HCT116 (cell line): ENCODE measurements at regions not wholly inside any gene's neighbourhood (a gene's known extent, or its start where the extent isn't known, plus 50 kb on each side); places are given as distances from the start of the nearest gene placed in this dataset.

Experiments
- ATAC-seq: fragments of 200-7000 bp; cut with Tn5 transposase; 2 replicates; pipeline ENCODE4 v1.9.1; 2020; ENCODE audit warnings: mild to moderate bottlenecking, moderate library complexity
- BruUV-seq: library from RNA; stranded (reverse); fragments of 400-500 nt; replicated peaks from 2 replicates; lab custom pipeline; 2021; lab: Mats Ljungman, UMichigan
- CTCF ChIA-PET: fragments of 300-600 bp; sonication (Branson Sonifier 250); formaldehyde crosslinking; loops from one replicate; lab custom pipeline; 2021; ENCODE audit warnings: antibody characterized with exemption; lab: Charles Lee
- POLR2A ChIA-PET: fragments of 300-600, 350-600 bp; sonication (Branson Sonifier 250); formaldehyde crosslinking; loops from one replicate; lab custom pipeline; 2021; ENCODE audit warnings: antibody characterized with exemption; lab: Charles Lee
- RAD21 ChIA-PET, 2 experiments: fragments of 300-600 bp; sonication (Branson Sonifier 250); formaldehyde crosslinking; loops; one replicate each; lab custom pipeline; 2023; ENCODE audit warnings: low total read pairs in 2 of 2; ENCODE audit not compliant: uncharacterized antibody in 2 of 2, unreplicated experiment in 2 of 2, low non-redundant PET in 1 of 2; lab: Charles Lee
- DNase-seq: peaks from one replicate; pipeline ENCODE4 v3.0.0-alpha.2; 2010; ENCODE audit warnings: low read depth, low spot score
- H2AFZ ChIP-seq: fragments of 200-600 bp; shearing (Covaris generic), sonication (generic); 2 replicates; pipeline ENCODE4 v1.6.1; 2017; ENCODE audit warnings: low read depth, mixed run types, mixed read lengths, antibody characterized with exemption, low read length; ENCODE audit not compliant: poor library complexity, severe bottlenecking
- H3K27ac ChIP-seq: 2 replicates; pipeline ENCODE4 v1.5.1; 2012; ENCODE audit warnings: low read depth, low read length
- H3K27me3 ChIP-seq: fragments of 200-600 bp; sonication (generic); 2 replicates; pipeline ENCODE4 v1.6.1; 2016; ENCODE audit warnings: mixed run types, low read length, mixed read lengths; ENCODE audit not compliant: insufficient read depth
- H3K36me3 ChIP-seq, 2 experiments: fragments of 200-500 bp in 1 of 2; fragments of 200-600 bp in 1 of 2; sonication (Bioruptor generic) in 1 of 2; sonication (generic) in 1 of 2; 2 replicates each; pipeline versions ENCODE4 v1.5.1 to v1.6.1; 2014 to 2016; ENCODE audit warnings: low read length in 2 of 2, inconsistent platforms in 1 of 2, mixed read lengths in 1 of 2, mixed run types in 1 of 2; ENCODE audit not compliant: insufficient read depth in 2 of 2, control insufficient read depth in 1 of 2
- H3K4me1 ChIP-seq, 2 experiments: fragments of 200-600 bp in 1 of 2; sonication (generic) in 1 of 2; 2 replicates each; pipeline versions ENCODE4 v1.5.1 to v1.6.1; 2012 to 2017; ENCODE audit warnings: low read length in 2 of 2, inconsistent platforms in 1 of 2, mild to moderate bottlenecking in 1 of 2, mixed read lengths in 1 of 2, mixed run types in 1 of 2, moderate library complexity in 1 of 2; ENCODE audit not compliant: insufficient read depth in 2 of 2, control insufficient read depth in 1 of 2
- H3K4me2 ChIP-seq: fragments of 200-600 bp; sonication (generic); 2 replicates; pipeline ENCODE4 v1.6.1; 2017; ENCODE audit warnings: mixed run types, low read length, mixed read lengths
- H3K4me3 ChIP-seq, 2 experiments: fragments of 200-600 bp in 1 of 2; sonication (generic) in 1 of 2; replicated peaks in 1 of 2; 2 replicates each; pipeline ENCODE4 v1.5.1; 2011 to 2016; ENCODE audit warnings: low read length in 2 of 2, control low read depth in 1 of 2, low read depth in 1 of 2, mild to moderate bottlenecking in 1 of 2, mixed read lengths in 1 of 2, mixed run types in 1 of 2
- H3K79me2 ChIP-seq: fragments of 200-600 bp; sonication (generic); 2 replicates; pipeline ENCODE4 v1.6.1; 2017; ENCODE audit warnings: mild to moderate bottlenecking, mixed run types, low read length, moderate library complexity, mixed read lengths; ENCODE audit not compliant: insufficient read depth
- H3K9ac ChIP-seq: fragments of 200-600 bp; sonication (generic); 2 replicates; pipeline ENCODE4 v1.6.1; 2016; ENCODE audit warnings: low read length, mixed read lengths
- H3K9me2 ChIP-seq: fragments of 200-600 bp; sonication (generic), shearing (Covaris generic); 2 replicates; pipeline ENCODE4 v1.6.1; 2017; ENCODE audit warnings: mixed run types, mild to moderate bottlenecking, moderate library complexity; ENCODE audit not compliant: insufficient read depth
- H3K9me3 ChIP-seq, 2 experiments: fragments of 200-500 bp in 1 of 2; fragments of 200-600 bp in 1 of 2; sonication (Bioruptor generic) in 1 of 2; sonication (generic) in 1 of 2; 2 replicates each; pipeline ENCODE4 v1.6.1; 2014 to 2017; ENCODE audit warnings: low read length in 2 of 2, mixed read lengths in 2 of 2, inconsistent platforms in 1 of 2, low read depth in 1 of 2, mild to moderate bottlenecking in 1 of 2, mixed run types in 1 of 2, moderate library complexity in 1 of 2; ENCODE audit not compliant: control insufficient read depth in 1 of 2, insufficient read depth in 1 of 2
- H4K20me1 ChIP-seq: fragments of 200-600 bp; sonication (generic), shearing (Covaris generic); 2 replicates; pipeline ENCODE4 v1.6.1; 2017; ENCODE audit warnings: mixed run types, mild to moderate bottlenecking, moderate library complexity; ENCODE audit not compliant: insufficient read depth
- EZH2 ChIP-seq: fragments of 200-600 bp; sonication (generic); IDR thresholded peaks from 2 replicates; pipeline ENCODE4 v1.6.1; 2017; ENCODE audit warnings: antibody characterized with exemption, mixed run types
- EZH2phosphoT487 ChIP-seq: fragments of 200-600 bp; IDR thresholded peaks from 2 replicates; pipeline ENCODE4 v1.6.1; 2018; ENCODE audit warnings: antibody characterized with exemption, borderline replicate concordance
- FOSL1 ChIP-seq: IDR thresholded peaks from 2 replicates; pipeline ENCODE4 v1.6.1; 2012; ENCODE audit warnings: low read depth
- JUND ChIP-seq: IDR thresholded peaks from 2 replicates; pipeline ENCODE4 v1.6.1; 2012
- RAD21 ChIP-seq: IDR thresholded peaks from 2 replicates; pipeline ENCODE4 v1.6.1; 2012; ENCODE audit warnings: low read depth, mild to moderate bottlenecking
- YY1 ChIP-seq: IDR thresholded peaks from 2 replicates; pipeline ENCODE4 v1.6.1; 2011; ENCODE audit warnings: low read length, low read depth, moderate library complexity, mild to moderate bottlenecking; ENCODE audit not compliant: insufficient replicate concordance; ENCODE audit errors: extremely low read depth
- intact Hi-C: fragments of 100-400 bp; cut with micrococcal nuclease; formaldehyde crosslinking; loops from 2 replicates; pipeline ENCODE4 v1.10.0; 2022
- TF ChIP-seq, protein P1 (sequence below), 3 experiments: fragments of 200-600 bp in 1 of 3; sonication (generic) in 1 of 3; IDR thresholded peaks in 2 of 3; conservative IDR thresholded peaks in 1 of 3; 2 replicates each; pipeline ENCODE4 v1.5.1; 2012 to 2017; ENCODE audit warnings: low read depth in 2 of 3, low read length in 2 of 3, antibody characterized with exemption in 1 of 3, borderline replicate concordance in 1 of 3, control low read depth in 1 of 3, mild to moderate bottlenecking in 1 of 3, mixed read lengths in 1 of 3, mixed run types in 1 of 3, moderate library complexity in 1 of 3; ENCODE audit not compliant: insufficient read depth in 1 of 3

DNA sequence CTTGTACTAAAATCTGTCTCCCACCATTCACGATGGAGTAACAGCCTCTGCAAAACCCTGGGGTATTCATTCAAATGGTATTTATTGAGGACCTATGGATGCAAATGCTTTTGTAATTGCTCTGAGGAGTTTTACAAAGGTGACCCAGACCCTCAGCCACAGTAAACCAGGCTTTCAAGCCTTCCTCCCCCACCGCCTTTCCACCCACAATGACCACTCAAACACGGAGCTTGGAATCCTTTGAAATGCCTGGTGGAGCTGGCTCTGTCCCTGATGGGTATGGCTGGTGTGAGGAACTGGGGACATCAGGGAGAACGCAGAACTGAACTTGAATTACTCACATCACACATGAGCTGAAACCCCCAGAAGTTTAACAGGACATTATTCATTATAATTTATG, 246.4 kb downstream of the CDH26 start (continued):
- TF ChIP-seq EZH2phosphoT487, result no peak

GRCh38 chr20:60206259-60206658, 248.0 kb downstream of the CDH26 start:
- Histone ChIP-seq H3K79me2 (no peaks in the 10 kb centered on the region), H3K27me3 (peaks cover 3% of the 10 kb centered on the region; the same call in 1 of the 2 replicates), H3K4me2 (no peak overlapping the region), H3K9ac (no peak overlapping the region), H3K4me3 (no peak overlapping the region), H3K9me3 (no peaks in the 10 kb centered on the region), H2AFZ (no peak overlapping the region), H4K20me1 (no peaks in the 10 kb centered on the region), H3K4me1 (no peaks in the 10 kb centered on the region), H3K9me2 (no peaks in the 10 kb centered on the region), H3K36me3 (no peaks in the 10 kb centered on the region), H3K27ac (no peak overlapping the region)
- CTCF ChIA-PET, result interaction anchor here (1.0 to 2.2 kb wide), 2 partner anchors 149 to 156 kb away, joined by 4 to 5 read pairs; no protein-coding TSS in a partner anchor
- TF ChIP-seq JUND, result no peak
- no peak for TF ChIP-seq FOSL1
- TF ChIP-seq, protein P1, sequence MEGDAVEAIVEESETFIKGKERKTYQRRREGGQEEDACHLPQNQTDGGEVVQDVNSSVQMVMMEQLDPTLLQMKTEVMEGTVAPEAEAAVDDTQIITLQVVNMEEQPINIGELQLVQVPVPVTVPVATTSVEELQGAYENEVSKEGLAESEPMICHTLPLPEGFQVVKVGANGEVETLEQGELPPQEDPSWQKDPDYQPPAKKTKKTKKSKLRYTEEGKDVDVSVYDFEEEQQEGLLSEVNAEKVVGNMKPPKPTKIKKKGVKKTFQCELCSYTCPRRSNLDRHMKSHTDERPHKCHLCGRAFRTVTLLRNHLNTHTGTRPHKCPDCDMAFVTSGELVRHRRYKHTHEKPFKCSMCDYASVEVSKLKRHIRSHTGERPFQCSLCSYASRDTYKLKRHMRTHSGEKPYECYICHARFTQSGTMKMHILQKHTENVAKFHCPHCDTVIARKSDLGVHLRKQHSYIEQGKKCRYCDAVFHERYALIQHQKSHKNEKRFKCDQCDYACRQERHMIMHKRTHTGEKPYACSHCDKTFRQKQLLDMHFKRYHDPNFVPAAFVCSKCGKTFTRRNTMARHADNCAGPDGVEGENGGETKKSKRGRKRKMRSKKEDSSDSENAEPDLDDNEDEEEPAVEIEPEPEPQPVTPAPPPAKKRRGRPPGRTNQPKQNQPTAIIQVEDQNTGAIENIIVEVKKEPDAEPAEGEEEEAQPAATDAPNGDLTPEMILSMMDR (IDR thresholded peaks at IDR 0.05 in 2 of 3, conservative IDR thresholded peaks at IDR 0.05 in 1 of 3; ENCODE audit: borderline replicate concordance in 1 of 3, insufficient read depth in 1 of 3, low read depth in 2 of 3, low read length in 2 of 3), result peak in 2 of 3 experiments; percentile 35 to 42; a peak in 3 of 6 replicates
- TF ChIP-seq YY1, result no peak
- 0 out of 2 replicates have a peak, but pooled peaks have one; percentile 4 for TF ChIP-seq RAD21
- no peak for TF ChIP-seq EZH2
- ATAC-seq (peak; percentile 73), DNase-seq (peak; percentile 2)
- RAD21 ChIA-PET, result no interaction called here
- POLR2A ChIA-PET, result no interaction called here
- intact Hi-C loops, result no loop called here
- no TSS peak for BruUV-seq
